GM21619 (cell line): ENCODE measurements at regions not wholly inside any gene's neighbourhood (a gene's known extent, or its start where the extent isn't known, plus 50 kb on each side); places are given as distances from the start of the nearest gene placed in this dataset.
"Not testable (repeated sequence)": the region's sequence is repeated elsewhere in the genome, so short reads cannot be mapped to it uniquely, and the experiment has no call there.

Experiments used
- ATAC-seq: cut with Tn5 transposase; IDR thresholded peaks from one replicate; pipeline ENCODE4 v1.9.1; 2021; ENCODE audit not compliant: unreplicated experiment

GRCh38 chr10:33630761-33631160, 296.3 kb upstream of the NRP1 start:
- no peak for ATAC-seq

GRCh38 chr10:33627611-33628010, 293.1 kb upstream of the NRP1 start:
- no peak for ATAC-seq

GRCh38 chr10:33626798-33627466, 292.5 kb upstream of the NRP1 start:
- no peak for ATAC-seq

GRCh38 chr10:33623669-33624068, 289.2 kb upstream of the NRP1 start:
- ATAC-seq = no peak

GRCh38 chr10:33621101-33621500, 286.6 kb upstream of the NRP1 start:
- no peak for ATAC-seq

GRCh38 chr10:33618196-33618595, 283.7 kb upstream of the NRP1 start:
- ATAC-seq = no peak

GRCh38 chr10:33617381-33618080, 283.1 kb upstream of the NRP1 start:
- no peak for ATAC-seq

GRCh38 chr10:33616956-33617355, 282.5 kb upstream of the NRP1 start:
- no peak for ATAC-seq

GRCh38 chr10:33612551-33612950, 278.1 kb upstream of the NRP1 start:
- ATAC-seq = no peak

GRCh38 chr10:33612116-33612515, 277.6 kb upstream of the NRP1 start:
- ATAC-seq = no peak

- ATAC-seq = no peak
These were observed 277.0 kb upstream of the NRP1 start for GRCh38 chr10:33611423-33611822.

- no peak for ATAC-seq
These were observed 275.1 kb upstream of the NRP1 start for GRCh38 chr10:33609546-33609945.

- no peak for ATAC-seq
These were observed 267.8 kb upstream of the NRP1 start for GRCh38 chr10:33602278-33602677.

- no peak for ATAC-seq
These were observed 265.9 kb upstream of the NRP1 start for GRCh38 chr10:33600381-33600780.

- ATAC-seq = no peak
These were observed 262.0 kb upstream of the NRP1 start for GRCh38 chr10:33596422-33596821.

- ATAC-seq = no peak
These were observed 260.0 kb upstream of the NRP1 start for GRCh38 chr10:33594475-33594874.

- no peak for ATAC-seq
These were observed 254.6 kb upstream of the NRP1 start for GRCh38 chr10:33588974-33589600.

- not testable (repeated sequence) for ATAC-seq
These were observed 250.1 kb upstream of the NRP1 start for GRCh38 chr10:33584596-33584995.

- no peak for ATAC-seq
These were observed 245.5 kb upstream of the NRP1 start for GRCh38 chr10:33579996-33580395.

GRCh38 chr10:33573606-33574005, 239.1 kb upstream of the NRP1 start:
- no peak for ATAC-seq

- no peak for ATAC-seq
These were observed 237.1 kb upstream of the NRP1 start for GRCh38 chr10:33571616-33572015.

- no peak for ATAC-seq
These were observed 236.0 kb upstream of the NRP1 start for GRCh38 chr10:33570495-33570894.
